ENCODE measurements at regions not wholly inside any gene's neighbourhood (a gene's known extent, or its start where the extent isn't known, plus 50 kb on each side); places are given as distances from the start of the nearest gene placed in this dataset.
"Not testable (repeated sequence)": the region's sequence is repeated elsewhere in the genome, so short reads cannot be mapped to it uniquely, and the experiment has no call there.

- DNase-seq (ENCODE audit: low read depth), result peak; percentile 48
Observed at GRCh38 chr1:198809247-198809646, 170.4 kb downstream of the PTPRC start.

GRCh38 chr1:198811449-198811848 is 172.6 kb downstream of the PTPRC start:
- no peak for DNase-seq (ENCODE audit: low read depth)

GRCh38 chr1:198823626-198824025 is 184.8 kb downstream of the PTPRC start:
- no peak for DNase-seq (ENCODE audit: low read depth)

GRCh38 chr1:198825254-198825653 is 186.4 kb downstream of the PTPRC start:
- DNase-seq (ENCODE audit: low read depth), result no peak

GRCh38 chr1:198829356-198829755 is 190.5 kb downstream of the PTPRC start:
- no peak for DNase-seq (ENCODE audit: low read depth)

- DNase-seq (ENCODE audit: low read depth), result peak; percentile 35
Observed at GRCh38 chr1:198829944-198830343, 191.1 kb downstream of the PTPRC start.

GRCh38 chr1:198830412-198830811 is 191.6 kb downstream of the PTPRC start:
- no peak for DNase-seq (ENCODE audit: low read depth)

GRCh38 chr1:198833706-198834503 is 195.1 kb downstream of the PTPRC start:
- peak; percentile 22 for DNase-seq (ENCODE audit: low read depth)

GRCh38 chr1:198837278-198838021 is 198.6 kb downstream of the PTPRC start:
- no peak for DNase-seq (ENCODE audit: low read depth)

- no peak for DNase-seq (ENCODE audit: low read depth)
Observed at GRCh38 chr1:198838022-198838342, 199.1 kb downstream of the PTPRC start.

- no peak for DNase-seq (ENCODE audit: low read depth)
Observed at GRCh38 chr1:198841477-198841876, 202.6 kb downstream of the PTPRC start.

GRCh38 chr1:198842686-198843085 is 203.8 kb downstream of the PTPRC start:
- DNase-seq (ENCODE audit: low read depth), result no peak

GRCh38 chr1:198845271-198845670 is 206.4 kb downstream of the PTPRC start:
- DNase-seq (ENCODE audit: low read depth), result no peak

- no peak for DNase-seq (ENCODE audit: low read depth)
Observed at GRCh38 chr1:198845851-198846250, 207.0 kb downstream of the PTPRC start.

- no peak for DNase-seq (ENCODE audit: low read depth)
Observed at GRCh38 chr1:198846556-198846955, 207.7 kb downstream of the PTPRC start.

- DNase-seq (ENCODE audit: low read depth), result no peak
Observed at GRCh38 chr1:198848206-198848605, 209.4 kb downstream of the PTPRC start.

GRCh38 chr1:198848649-198849048 is 209.8 kb downstream of the PTPRC start:
- DNase-seq (ENCODE audit: low read depth), result no peak

- DNase-seq (ENCODE audit: low read depth), result no peak
Observed at GRCh38 chr1:198849093-198849492, 210.3 kb downstream of the PTPRC start.

- no peak for DNase-seq (ENCODE audit: low read depth)
Observed at GRCh38 chr1:198850196-198850595, 211.4 kb downstream of the PTPRC start.

GRCh38 chr1:198850966-198851365 is 212.1 kb downstream of the PTPRC start:
- DNase-seq (ENCODE audit: low read depth), result not testable (repeated sequence)

- DNase-seq (ENCODE audit: low read depth), result no peak
Observed at GRCh38 chr1:198856601-198857000, 217.8 kb downstream of the PTPRC start.

GRCh38 chr1:198858033-198858432 is 219.2 kb downstream of the PTPRC start:
- DNase-seq (ENCODE audit: low read depth), result no peak

GRCh38 chr1:198860371-198860770 is 221.5 kb downstream of the PTPRC start:
- DNase-seq (ENCODE audit: low read depth), result no peak

GRCh38 chr1:198861636-198862035 is 222.8 kb downstream of the PTPRC start:
- no peak for DNase-seq (ENCODE audit: low read depth)

Measured in fibroblast of gingiva (primary cell).